OCI-LY7 (cell line): ENCODE measurements at regions not wholly inside any gene's neighbourhood (a gene's known extent, or its start where the extent isn't known, plus 50 kb on each side); places are given as distances from the start of the nearest gene placed in this dataset.

Experiments used
- CTCF ChIP-seq: fragments of 200-600 bp; sonication (generic); conservative IDR thresholded peaks from 2 replicates; pipeline ENCODE4 v1.5.1; 2014; ENCODE audit warnings: mild to moderate bottlenecking, antibody characterized with exemption, low read length, moderate library complexity, mixed read lengths
- EZH2phosphoT487 ChIP-seq: fragments of 200-600 bp; sonication (generic); IDR thresholded peaks from 2 replicates; pipeline ENCODE4 v1.6.1; 2018; ENCODE audit warnings: low read depth, borderline replicate concordance, mild to moderate bottlenecking, mixed run types, antibody characterized with exemption, low read length, moderate library complexity, mixed read lengths

GRCh38 chr2:177338177-177338721 is 54.3 kb upstream of the AGPS start:
- TF ChIP-seq CTCF: no peak
- TF ChIP-seq EZH2phosphoT487: no peak
